K562 (cell line): ENCODE measurements at regions not wholly inside any gene's neighbourhood (a gene's known extent, or its start where the extent isn't known, plus 50 kb on each side); places are given as distances from the start of the nearest gene placed in this dataset.

Source experiments
- CXXC5 ChIP-seq: fragments of 250-450 bp; sonication (Bioruptor Pico); IDR thresholded peaks from 2 replicates; pipeline ENCODE4 v1.8.0; 2022; ENCODE audit warnings: inconsistent platforms, mild to moderate bottlenecking, moderate library complexity
- DACH1 ChIP-seq: fragments of 450-650 bp; IDR thresholded peaks from 2 replicates; pipeline ENCODE4 v1.6.1; 2018; ENCODE audit not compliant: partially characterized antibody
- FUS ChIP-seq: fragments of 200-400 bp; formaldehyde crosslinking; optimal IDR thresholded peaks from 2 replicates; pipeline ENCODE3; 2017; ENCODE audit warnings: low read depth, low read length
- GTF3C2 ChIP-seq: IDR thresholded peaks from 3 replicates; pipeline ENCODE4 v1.6.1; 2011; ENCODE audit warnings: borderline replicate concordance, mild to moderate bottlenecking, moderate library complexity; ENCODE audit not compliant: insufficient read length; ENCODE audit errors: extremely low read depth
- HEY1 ChIP-seq: fragments of 250-450 bp; sonication (Bioruptor Pico); IDR thresholded peaks from 2 replicates; pipeline ENCODE4 v1.5.0; 2020; ENCODE audit warnings: mild to moderate bottlenecking, moderate library complexity, borderline replicate concordance
- MED1 ChIP-seq: sonication (generic); formaldehyde crosslinking; IDR thresholded peaks from 2 replicates; pipeline ENCODE4 v1.8.1; 2023; ENCODE audit warnings: missing genetic modification reagents, borderline replicate concordance
- NELFE ChIP-seq: IDR thresholded peaks from 2 replicates; pipeline ENCODE4 v1.6.1; 2011; ENCODE audit warnings: mild to moderate bottlenecking; ENCODE audit not compliant: insufficient read depth, insufficient read length
- PYGO2 ChIP-seq: fragments of 450-650 bp; IDR thresholded peaks from 2 replicates; pipeline ENCODE4 v1.6.1; 2016; ENCODE audit warnings: mild to moderate bottlenecking, missing genetic modification characterization, moderate library complexity, missing compliant biosample characterization
- RFX5 ChIP-seq: IDR thresholded peaks from 2 replicates; pipeline ENCODE4 v1.6.1; 2011; ENCODE audit warnings: low read depth, mild to moderate bottlenecking, improper control_type of control experiment, low read length
- SIX5 ChIP-seq, 2 experiments: IDR thresholded peaks; 2 replicates each; pipeline ENCODE4 v1.6.1; 2011; ENCODE audit warnings: low read length in 2 of 2, borderline replicate concordance in 1 of 2, low read depth in 1 of 2, mild to moderate bottlenecking in 1 of 2, moderate library complexity in 1 of 2; ENCODE audit not compliant: insufficient read depth in 1 of 2
- SMAD2 ChIP-seq: fragments of 150-350 bp; IDR thresholded peaks from 2 replicates; pipeline ENCODE4 v1.6.1; 2014; ENCODE audit warnings: low read depth, mild to moderate bottlenecking, low read length
- SREBF1 ChIP-seq: fragments of 150-350 bp; IDR thresholded peaks from 2 replicates; pipeline ENCODE4 v1.6.1; 2014; ENCODE audit warnings: antibody characterized with exemption, low read depth, low read length, borderline replicate concordance
- TAF9B ChIP-seq: fragments of 450-650 bp; IDR thresholded peaks from 2 replicates; pipeline ENCODE4 v1.6.1; 2018; ENCODE audit warnings: mild to moderate bottlenecking; ENCODE audit not compliant: partially characterized antibody
- TRIM25 ChIP-seq: fragments of 450-650 bp; IDR thresholded peaks from 2 replicates; pipeline ENCODE4 v1.7.0; 2016; ENCODE audit warnings: borderline replicate concordance
- UBTF ChIP-seq, 2 experiments: IDR thresholded peaks; 2 replicates each; pipeline ENCODE4 v1.6.1; 2012; ENCODE audit warnings: improper control_type of control experiment in 2 of 2, low read depth in 2 of 2, low read length in 2 of 2, borderline replicate concordance in 1 of 2
- ZNF263 ChIP-seq: sonication (generic); formaldehyde crosslinking; IDR thresholded peaks from 2 replicates; pipeline ENCODE4 v1.8.0; 2022; ENCODE audit warnings: mild to moderate bottlenecking, missing genetic modification reagents, borderline replicate concordance
- ZNF274 ChIP-seq: IDR thresholded peaks from 2 replicates; pipeline ENCODE4 v1.6.1; 2011; ENCODE audit warnings: low read depth, mild to moderate bottlenecking, low read length, moderate library complexity, borderline replicate concordance
- ZNF316 ChIP-seq: fragments of 450-650 bp; IDR thresholded peaks from 2 replicates; pipeline ENCODE4 v1.6.1; 2016
- ZNF589 ChIP-seq: fragments of 200-800 bp; sonication (Bioruptor generic); IDR thresholded peaks from 2 replicates; pipeline ENCODE4 v1.6.1; 2016; ENCODE audit warnings: low read depth, missing genetic modification characterization, missing compliant biosample characterization
- ZNF764 ChIP-seq: fragments of 250-450 bp; sonication (Bioruptor Pico); IDR thresholded peaks from 2 replicates; pipeline ENCODE4 v1.4.0; 2020; ENCODE audit warnings: low read depth, mild to moderate bottlenecking, moderate library complexity

- TF ChIP-seq SREBF1 (0 out of 2 replicates have a peak, but pooled peaks have one; percentile 27), ZNF263 (CRISPR knock-in tag) (peak; percentile 82), NELFE (no peak), ZNF316 (no peak), TAF9B (peak; percentile 89), ZNF589 (no peak), GTF3C2 (peak; percentile 100), UBTF (IDR thresholded peaks at IDR 0.05; ENCODE audit: borderline replicate concordance in 1 of 2, low read depth in 2 of 2, low read length in 2 of 2) (peak; percentile 93 to 98), SIX5 (IDR thresholded peaks at IDR 0.05; ENCODE audit: borderline replicate concordance in 1 of 2, insufficient read depth in 1 of 2, low read depth in 1 of 2, low read length in 2 of 2) (0 out of 4 replicates have a peak, but pooled peaks of 1 of the 2 experiments have one; percentile 25), CXXC5 (CRISPR knock-in tag) (peak; percentile 96), ZNF274 (no peak), SMAD2 (no peak), ZNF764 (peak; percentile 77; the same call in 1 of the 2 replicates), HEY1 (CRISPR knock-in tag) (no peak), FUS (no peak), PYGO2 (no peak), DACH1 (peak; percentile 24), RFX5 (peak; percentile 64; the same call in 1 of the 2 replicates), TRIM25 (no peak), MED1 (no peak)
Measured at GRCh38 chr6:27019651-27020552, 227.6 kb upstream of the PRSS16 start (continued).
